ENCODE measurements at regions not wholly inside any gene's neighbourhood (a gene's known extent, or its start where the extent isn't known, plus 50 kb on each side); places are given as distances from the start of the nearest gene placed in this dataset.

GRCh38 chr12:105759149-105759548, 379.6 kb downstream of the NUAK1 start:
- no peak overlapping the region for H3K4me3 ChIP-seq (ENCODE audit: low read depth, low read length)
- DNase-seq (ENCODE audit: low read depth): no peak
- TF ChIP-seq CTCF (IDR thresholded peaks at IDR 0.05; ENCODE audit: insufficient read depth, low read length): no peak

- no peak for TF ChIP-seq CTCF (IDR thresholded peaks at IDR 0.05; ENCODE audit: insufficient read depth, low read length)
- H3K4me3 ChIP-seq (ENCODE audit: low read depth, low read length): no peak overlapping the region
- DNase-seq (ENCODE audit: low read depth): no peak
Observed at GRCh38 chr12:105761075-105761474, 377.7 kb downstream of the NUAK1 start.

- TF ChIP-seq CTCF (IDR thresholded peaks at IDR 0.05; ENCODE audit: insufficient read depth, low read length): no peak
- no peak for DNase-seq (ENCODE audit: low read depth)
- no peak overlapping the region for H3K4me3 ChIP-seq (ENCODE audit: low read depth, low read length)
Observed at GRCh38 chr12:105764216-105764835, 374.4 kb downstream of the NUAK1 start.

GRCh38 chr12:105765053-105766014, 373.4 kb downstream of the NUAK1 start:
- no peak for TF ChIP-seq CTCF (IDR thresholded peaks at IDR 0.05; ENCODE audit: insufficient read depth, low read length)
- no peak overlapping the region for H3K4me3 ChIP-seq (ENCODE audit: low read depth, low read length)
- no peak for DNase-seq (ENCODE audit: low read depth)

GRCh38 chr12:105766029-105766428, 372.7 kb downstream of the NUAK1 start:
- DNase-seq (ENCODE audit: low read depth): no peak
- no peak for TF ChIP-seq CTCF (IDR thresholded peaks at IDR 0.05; ENCODE audit: insufficient read depth, low read length)
- no peak overlapping the region for H3K4me3 ChIP-seq (ENCODE audit: low read depth, low read length)

- DNase-seq (ENCODE audit: low read depth): no peak
Observed at GRCh38 chr12:105769486-105769885, 369.3 kb downstream of the NUAK1 start.

More at GRCh38 chr12:105769486-105769885, 369.3 kb downstream of the NUAK1 start:
- H3K4me3 ChIP-seq (ENCODE audit: low read depth, low read length): no peak overlapping the region
- no peak for TF ChIP-seq CTCF (IDR thresholded peaks at IDR 0.05; ENCODE audit: insufficient read depth, low read length)

All from fibroblast of the aortic adventitia (primary cell).